Neural cell (in vitro differentiated cells): ENCODE measurements at regions not wholly inside any gene's neighbourhood (a gene's known extent, or its start where the extent isn't known, plus 50 kb on each side); places are given as distances from the start of the nearest gene placed in this dataset.

ENCODE experiments used
- H2AFZ ChIP-seq: fragments of 200-600, 300-800 bp; sonication (generic), shearing (Covaris generic); 2 replicates; pipeline ENCODE4 v1.6.0; 2014; ENCODE audit warnings: low read depth, mild to moderate bottlenecking, antibody characterized with exemption, low read length, moderate library complexity
- H3F3A ChIP-seq: fragments of 200-600 bp; shearing (Covaris generic); 2 replicates; pipeline ENCODE4 v1.6.1; 2016; ENCODE audit warnings: mild to moderate bottlenecking, moderate library complexity, mixed read lengths, antibody characterized with exemption, low read length; ENCODE audit not compliant: insufficient read depth, poor library complexity, severe bottlenecking
- H3K27ac ChIP-seq: fragments of 200-600, 300-800 bp; sonication (generic), shearing (Covaris generic); 2 replicates; pipeline ENCODE4 v1.5.1; 2014; ENCODE audit warnings: mild to moderate bottlenecking, low read length, moderate library complexity
- H3K27me3 ChIP-seq: fragments of 300-800, 200-600 bp; sonication (generic), shearing (Covaris generic); 2 replicates; pipeline ENCODE4 v1.6.0; 2014; ENCODE audit warnings: mild to moderate bottlenecking, low read depth, low read length, moderate library complexity; ENCODE audit not compliant: insufficient read depth
- H3K36me3 ChIP-seq: fragments of 300-800, 200-600 bp; sonication (generic), shearing (Covaris generic); 2 replicates; pipeline ENCODE4 v1.5.1; 2014; ENCODE audit warnings: mild to moderate bottlenecking, antibody characterized with exemption, low read length, moderate library complexity; ENCODE audit not compliant: insufficient read depth
- H3K4me2 ChIP-seq: fragments of 300-800, 200-600 bp; sonication (generic), shearing (Covaris generic); 2 replicates; pipeline ENCODE4 v1.6.0; 2014; ENCODE audit warnings: mild to moderate bottlenecking, low read length
- H3K4me3 ChIP-seq: fragments of 300-800, 200-600 bp; sonication (generic), shearing (Covaris generic); 2 replicates; pipeline ENCODE4 v1.5.1; 2014; ENCODE audit warnings: mild to moderate bottlenecking, low read length, moderate library complexity
- H3K79me2 ChIP-seq: fragments of 200-600 bp; shearing (Covaris generic); replicated peaks from 2 replicates; pipeline ENCODE4 v1.6.0; 2014; ENCODE audit warnings: mild to moderate bottlenecking, low read length, moderate library complexity; ENCODE audit not compliant: insufficient read depth
- H3K9ac ChIP-seq: fragments of 300-800, 200-600 bp; sonication (generic), shearing (Covaris generic); 2 replicates; pipeline ENCODE4 v1.6.1; 2016; ENCODE audit warnings: mild to moderate bottlenecking, low read length, mixed read lengths
- H3K9me2 ChIP-seq: fragments of 200-600 bp; shearing (Covaris generic); 2 replicates; pipeline ENCODE4 v1.6.1; 2016; ENCODE audit warnings: mild to moderate bottlenecking, low read length, mixed read lengths; ENCODE audit not compliant: insufficient read depth
- H3K9me3 ChIP-seq: fragments of 200-600, 300-800 bp; sonication (generic), shearing (Covaris generic); 2 replicates; pipeline ENCODE4 v1.6.1; 2016; ENCODE audit warnings: mild to moderate bottlenecking, mixed run types, low read length, moderate library complexity, mixed read lengths
- H4K20me1 ChIP-seq: fragments of 200-600 bp; shearing (Covaris generic); 2 replicates; pipeline ENCODE4 v1.6.1; 2016; ENCODE audit warnings: mild to moderate bottlenecking, mixed run types; ENCODE audit not compliant: insufficient read depth
- EP300 ChIP-seq: fragments of 450-650 bp; conservative IDR thresholded peaks from 2 replicates; pipeline ENCODE4 v1.6.1; 2014; ENCODE audit warnings: antibody characterized with exemption, mild to moderate bottlenecking, moderate library complexity; ENCODE audit not compliant: poor library complexity, severe bottlenecking
- EZH2 ChIP-seq: fragments of 200-600, 300-800 bp; shearing (Covaris generic), sonication (generic); IDR thresholded peaks from 2 replicates; pipeline ENCODE4 v1.6.1; 2014; ENCODE audit warnings: antibody characterized with exemption, low read length, borderline replicate concordance, mild to moderate bottlenecking; ENCODE audit not compliant: insufficient read depth, poor library complexity, severe bottlenecking
- MXI1 ChIP-seq: fragments of 450-650 bp; conservative IDR thresholded peaks from 2 replicates; pipeline ENCODE4 v1.6.1; 2014; ENCODE audit warnings: antibody characterized with exemption, mild to moderate bottlenecking; ENCODE audit not compliant: poor library complexity, severe bottlenecking
- POLR2AphosphoS5 ChIP-seq: IDR thresholded peaks from 2 replicates; pipeline ENCODE4 v1.6.1; 2012
- RAD21 ChIP-seq: fragments of 450-650 bp; conservative IDR thresholded peaks from 2 replicates; pipeline ENCODE4 v1.6.1; 2014; ENCODE audit warnings: antibody characterized with exemption, mild to moderate bottlenecking, moderate library complexity
- SMC3 ChIP-seq: fragments of 450-650 bp; conservative IDR thresholded peaks from 2 replicates; pipeline ENCODE4 v1.6.1; 2014; ENCODE audit warnings: antibody characterized with exemption, mild to moderate bottlenecking, moderate library complexity; ENCODE audit not compliant: poor library complexity
- TAF1 ChIP-seq: IDR thresholded peaks from 2 replicates; pipeline ENCODE4 v1.6.1; 2012; ENCODE audit warnings: low read depth
- TF ChIP-seq, protein P1 (sequence below): fragments of 450-650 bp; IDR thresholded peaks from 2 replicates; pipeline ENCODE4 v1.5.1; 2014; ENCODE audit warnings: antibody characterized with exemption, mild to moderate bottlenecking, moderate library complexity; ENCODE audit not compliant: poor library complexity, severe bottlenecking
- TF ChIP-seq, protein P2 (sequence below): IDR thresholded peaks from 2 replicates; pipeline ENCODE4 v1.6.1; 2012; ENCODE audit warnings: borderline replicate concordance

DNA sequence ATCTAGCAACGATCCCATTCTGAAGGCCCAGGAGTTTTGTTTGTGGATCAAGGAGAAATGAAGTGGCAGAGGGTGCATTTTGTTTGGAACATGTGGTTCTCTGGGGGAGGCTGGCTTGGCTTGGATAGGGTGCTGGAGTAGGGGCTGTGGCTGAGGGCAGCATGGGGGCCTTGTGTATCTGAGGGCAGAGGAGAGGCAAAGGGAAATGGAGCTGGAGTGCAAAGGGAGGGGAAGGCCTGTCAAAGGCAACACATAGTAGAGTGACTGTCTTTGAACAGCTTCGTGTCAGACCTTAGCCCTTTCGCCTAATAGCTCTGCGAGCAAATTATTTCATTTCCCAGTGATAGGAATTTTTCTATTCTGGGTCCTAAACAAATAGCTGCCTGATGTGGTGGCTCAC, 187.2 kb downstream of the KCNRG start:
- Histone ChIP-seq H3K9me2 (no peaks in the 10 kb centered on the region), H4K20me1 (no peaks in the 10 kb centered on the region), H3K27me3 (no peaks in the 10 kb centered on the region), H3K4me3 (no peak overlapping the region), H3K9ac (no peak overlapping the region), H3K36me3 (no peaks in the 10 kb centered on the region), H3K79me2 (no peaks in the 10 kb centered on the region), H2AFZ (no peak overlapping the region), H3K9me3 (no peaks in the 10 kb centered on the region), H3K4me2 (no peak overlapping the region), H3F3A (no peaks in the 10 kb centered on the region), H3K27ac (no peak overlapping the region)
- TF ChIP-seq EP300 (no peak), SMC3 (no peak), EZH2 (no peak), MXI1 (no peak), RAD21 (no peak), TAF1 (no peak), POLR2AphosphoS5 (no peak)
- TF ChIP-seq, protein P1, sequence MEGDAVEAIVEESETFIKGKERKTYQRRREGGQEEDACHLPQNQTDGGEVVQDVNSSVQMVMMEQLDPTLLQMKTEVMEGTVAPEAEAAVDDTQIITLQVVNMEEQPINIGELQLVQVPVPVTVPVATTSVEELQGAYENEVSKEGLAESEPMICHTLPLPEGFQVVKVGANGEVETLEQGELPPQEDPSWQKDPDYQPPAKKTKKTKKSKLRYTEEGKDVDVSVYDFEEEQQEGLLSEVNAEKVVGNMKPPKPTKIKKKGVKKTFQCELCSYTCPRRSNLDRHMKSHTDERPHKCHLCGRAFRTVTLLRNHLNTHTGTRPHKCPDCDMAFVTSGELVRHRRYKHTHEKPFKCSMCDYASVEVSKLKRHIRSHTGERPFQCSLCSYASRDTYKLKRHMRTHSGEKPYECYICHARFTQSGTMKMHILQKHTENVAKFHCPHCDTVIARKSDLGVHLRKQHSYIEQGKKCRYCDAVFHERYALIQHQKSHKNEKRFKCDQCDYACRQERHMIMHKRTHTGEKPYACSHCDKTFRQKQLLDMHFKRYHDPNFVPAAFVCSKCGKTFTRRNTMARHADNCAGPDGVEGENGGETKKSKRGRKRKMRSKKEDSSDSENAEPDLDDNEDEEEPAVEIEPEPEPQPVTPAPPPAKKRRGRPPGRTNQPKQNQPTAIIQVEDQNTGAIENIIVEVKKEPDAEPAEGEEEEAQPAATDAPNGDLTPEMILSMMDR, result no peak
- TF ChIP-seq, protein P2, sequence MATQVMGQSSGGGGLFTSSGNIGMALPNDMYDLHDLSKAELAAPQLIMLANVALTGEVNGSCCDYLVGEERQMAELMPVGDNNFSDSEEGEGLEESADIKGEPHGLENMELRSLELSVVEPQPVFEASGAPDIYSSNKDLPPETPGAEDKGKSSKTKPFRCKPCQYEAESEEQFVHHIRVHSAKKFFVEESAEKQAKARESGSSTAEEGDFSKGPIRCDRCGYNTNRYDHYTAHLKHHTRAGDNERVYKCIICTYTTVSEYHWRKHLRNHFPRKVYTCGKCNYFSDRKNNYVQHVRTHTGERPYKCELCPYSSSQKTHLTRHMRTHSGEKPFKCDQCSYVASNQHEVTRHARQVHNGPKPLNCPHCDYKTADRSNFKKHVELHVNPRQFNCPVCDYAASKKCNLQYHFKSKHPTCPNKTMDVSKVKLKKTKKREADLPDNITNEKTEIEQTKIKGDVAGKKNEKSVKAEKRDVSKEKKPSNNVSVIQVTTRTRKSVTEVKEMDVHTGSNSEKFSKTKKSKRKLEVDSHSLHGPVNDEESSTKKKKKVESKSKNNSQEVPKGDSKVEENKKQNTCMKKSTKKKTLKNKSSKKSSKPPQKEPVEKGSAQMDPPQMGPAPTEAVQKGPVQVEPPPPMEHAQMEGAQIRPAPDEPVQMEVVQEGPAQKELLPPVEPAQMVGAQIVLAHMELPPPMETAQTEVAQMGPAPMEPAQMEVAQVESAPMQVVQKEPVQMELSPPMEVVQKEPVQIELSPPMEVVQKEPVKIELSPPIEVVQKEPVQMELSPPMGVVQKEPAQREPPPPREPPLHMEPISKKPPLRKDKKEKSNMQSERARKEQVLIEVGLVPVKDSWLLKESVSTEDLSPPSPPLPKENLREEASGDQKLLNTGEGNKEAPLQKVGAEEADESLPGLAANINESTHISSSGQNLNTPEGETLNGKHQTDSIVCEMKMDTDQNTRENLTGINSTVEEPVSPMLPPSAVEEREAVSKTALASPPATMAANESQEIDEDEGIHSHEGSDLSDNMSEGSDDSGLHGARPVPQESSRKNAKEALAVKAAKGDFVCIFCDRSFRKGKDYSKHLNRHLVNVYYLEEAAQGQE, result no peak

DNA sequence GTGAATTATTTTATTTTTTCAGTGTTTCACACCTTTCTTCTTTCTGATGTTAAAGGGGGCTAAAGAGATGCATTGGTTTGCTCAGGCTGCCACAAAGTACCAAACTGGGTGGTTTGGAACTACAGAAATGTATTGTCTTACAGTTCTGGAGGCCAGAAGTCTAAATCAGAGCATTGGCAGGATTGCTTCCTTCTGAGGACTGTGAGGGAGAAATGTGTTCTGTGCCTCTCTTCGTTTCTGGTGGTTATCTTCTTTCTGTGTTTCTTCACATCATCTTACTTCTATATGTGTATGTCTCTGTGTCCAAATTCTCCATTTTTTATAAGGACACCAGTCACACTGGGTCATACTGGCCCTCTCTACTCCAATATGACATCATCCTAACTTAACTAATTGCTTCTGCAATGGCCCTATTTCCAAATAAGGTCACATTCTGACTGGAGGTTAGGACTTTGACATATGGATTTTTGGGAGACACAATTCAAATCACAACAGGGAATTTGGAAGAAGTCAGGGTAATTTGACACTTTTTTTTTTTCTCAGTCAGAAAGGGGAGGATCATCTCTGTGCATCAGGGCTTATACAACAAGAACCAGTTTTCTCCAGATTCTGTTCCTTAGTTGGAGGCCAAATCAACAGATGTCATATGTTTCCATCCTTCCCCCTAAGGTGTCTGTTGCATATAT, 188.2 kb downstream of the KCNRG start:
- Histone ChIP-seq H4K20me1 (no peaks in the 10 kb centered on the region), H3K4me2 (no peak overlapping the region)

More for the DNA sequence above, 188.2 kb downstream of the KCNRG start:
- Histone ChIP-seq H3K27me3 (no peaks in the 10 kb centered on the region), H3K9me2 (no peaks in the 10 kb centered on the region), H3K4me3 (no peak overlapping the region), H3K79me2 (no peaks in the 10 kb centered on the region), H3K9me3 (no peaks in the 10 kb centered on the region), H2AFZ (no peak overlapping the region), H3F3A (no peaks in the 10 kb centered on the region), H3K27ac (no peak overlapping the region), H3K36me3 (no peaks in the 10 kb centered on the region), H3K9ac (no peak overlapping the region)
- TF ChIP-seq EZH2 (no peak), MXI1 (no peak), TAF1 (no peak), RAD21 (no peak), SMC3 (no peak), POLR2AphosphoS5 (no peak), EP300 (no peak)
- TF ChIP-seq, protein P2, result no peak
- TF ChIP-seq, protein P1, result no peak
